HG02884 (cell line): ENCODE measurements at regions not wholly inside any gene's neighbourhood (a gene's known extent, or its start where the extent isn't known, plus 50 kb on each side); places are given as distances from the start of the nearest gene placed in this dataset.

Experiments used
- ATAC-seq: cut with Tn5 transposase; IDR thresholded peaks from one replicate; pipeline ENCODE4 v1.9.1; 2021; ENCODE audit warnings: mild to moderate bottlenecking, moderate library complexity; ENCODE audit not compliant: unreplicated experiment

DNA sequence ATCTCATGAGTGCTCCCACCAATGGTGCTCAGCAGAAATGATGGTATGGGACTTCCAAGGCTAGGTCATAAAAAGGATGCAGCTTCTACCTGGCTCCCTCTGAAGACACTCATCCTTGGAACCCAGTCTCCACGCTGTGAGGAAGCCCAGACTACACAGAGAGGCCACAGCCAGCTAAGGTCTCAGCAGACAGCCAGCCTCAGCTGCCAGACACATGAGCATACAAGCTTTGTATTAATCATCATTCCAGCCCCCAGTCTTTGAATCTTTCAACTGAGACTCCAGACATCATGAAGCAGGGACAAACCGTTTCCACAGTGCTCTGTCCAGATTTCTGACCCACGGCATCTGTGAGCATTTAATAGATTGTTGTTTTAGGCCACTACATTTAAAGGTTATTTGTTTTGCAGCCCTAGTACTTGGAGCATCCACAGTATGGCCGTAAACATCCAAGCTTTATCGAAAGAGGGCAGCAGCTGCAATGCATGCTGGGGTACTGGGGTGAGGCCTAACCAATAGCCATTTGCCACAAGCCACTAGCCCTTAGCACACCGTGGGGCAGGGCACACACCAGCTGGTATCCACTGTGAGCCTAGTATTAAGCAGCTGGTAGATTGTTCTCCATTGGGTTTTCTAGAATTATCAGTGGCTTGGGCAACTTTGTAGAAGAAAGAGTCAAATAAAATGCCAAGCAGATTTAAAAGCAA, 449.1 kb downstream of the BCOR start:
- no peak for ATAC-seq

DNA sequence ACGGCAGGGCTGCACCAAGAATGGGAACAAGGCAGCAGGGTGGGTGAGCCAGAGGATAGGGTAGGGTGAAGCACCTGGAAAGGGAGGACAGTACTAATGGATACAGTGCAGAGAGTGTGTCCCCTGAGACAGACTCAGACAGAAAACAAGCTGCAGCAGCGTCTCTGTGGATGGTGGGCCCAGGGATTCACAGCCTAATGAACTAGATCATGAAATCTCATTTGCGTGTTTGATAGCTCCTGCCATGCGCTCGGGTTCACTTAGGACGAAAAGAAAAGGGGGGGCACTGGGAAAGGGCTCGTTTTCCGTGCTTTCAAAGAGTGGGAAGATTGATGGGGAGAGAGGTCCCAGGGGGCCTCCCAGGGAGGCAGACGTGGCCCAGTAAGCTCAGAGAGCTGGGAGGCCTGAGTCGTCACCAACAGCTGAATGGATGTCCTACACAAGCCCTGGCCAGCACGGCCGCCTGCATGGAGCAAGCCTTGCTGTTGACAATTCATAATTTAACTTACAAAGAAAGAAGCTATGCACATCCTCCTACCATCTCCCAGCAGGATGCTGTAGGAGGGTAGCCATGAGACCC, 446.9 kb downstream of the BCOR start:
- no peak for ATAC-seq

DNA sequence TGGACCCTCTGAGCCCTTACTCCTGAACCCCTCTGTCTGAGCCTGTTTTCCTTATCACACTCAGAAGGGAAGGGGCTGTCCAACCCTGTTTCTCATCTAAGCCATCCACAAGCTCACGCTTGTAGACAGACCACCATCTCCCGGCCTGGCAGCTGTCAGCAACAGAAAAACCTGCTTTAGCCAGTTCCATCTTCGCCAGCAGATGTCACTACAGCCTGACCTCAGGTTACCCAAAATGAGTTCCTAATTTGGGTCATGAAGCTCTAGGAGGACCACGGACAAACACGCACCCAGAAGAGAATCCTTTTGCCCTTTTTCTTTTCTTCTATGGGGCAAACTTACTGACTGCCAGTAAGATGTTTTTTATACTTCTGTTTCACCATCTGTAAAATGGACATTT, 445.4 kb downstream of the BCOR start:
- no peak for ATAC-seq

DNA sequence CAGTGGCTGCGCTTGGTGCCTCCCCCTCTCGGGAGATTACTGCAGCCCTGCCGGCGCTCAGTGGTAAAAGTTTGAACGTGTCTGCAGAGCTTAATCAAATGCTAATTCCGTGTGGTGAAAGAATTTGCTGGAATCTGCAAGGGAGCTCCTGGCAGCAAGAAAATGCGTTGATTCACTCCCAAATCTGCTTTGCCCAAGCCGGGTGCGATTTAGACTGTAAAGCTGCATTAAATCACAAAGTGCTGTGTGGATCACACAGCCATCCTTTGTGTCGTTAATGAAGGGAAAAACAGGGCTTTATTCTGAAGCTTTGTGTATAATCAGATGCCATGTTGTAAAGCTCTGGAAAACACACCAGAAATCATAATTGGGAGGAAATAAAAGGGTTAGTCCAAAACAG, 444.1 kb downstream of the BCOR start:
- no peak for ATAC-seq

DNA sequence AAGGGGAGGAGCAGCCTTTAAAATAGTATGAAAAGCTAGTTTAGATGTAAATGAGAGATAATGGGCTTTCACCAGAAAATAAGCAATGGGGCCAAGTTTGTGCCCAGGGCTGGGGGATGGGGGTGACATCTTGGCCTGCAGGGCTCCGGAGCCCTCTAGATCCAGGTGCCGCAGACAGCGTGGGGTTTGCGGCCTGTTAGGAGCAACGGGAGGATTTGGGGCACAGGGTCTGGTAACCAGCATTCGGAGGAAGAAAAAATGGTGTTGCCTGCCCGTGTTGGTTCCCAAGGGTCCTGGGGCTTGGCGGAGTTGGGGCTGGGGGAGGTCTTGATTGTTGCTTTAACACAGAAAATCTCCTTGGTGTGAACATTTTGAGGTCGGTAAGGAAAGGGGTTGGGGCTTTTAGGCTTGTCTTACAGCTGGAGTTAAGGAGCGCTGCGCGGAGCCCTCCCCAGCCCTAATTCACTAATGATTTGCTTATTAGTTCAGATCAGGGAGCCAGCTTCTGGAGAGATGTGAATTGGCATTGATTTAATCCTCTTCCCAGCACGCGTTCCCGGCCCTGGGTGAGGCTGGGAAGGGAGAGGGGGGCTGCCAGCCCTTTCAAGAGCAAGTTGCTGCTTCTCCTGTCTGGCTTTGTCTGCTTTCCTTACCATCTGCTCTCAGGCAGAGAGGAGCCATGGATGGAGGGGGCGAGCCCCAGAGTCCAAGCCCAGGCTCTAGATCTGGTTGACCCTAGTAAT, 443.4 kb downstream of the BCOR start:
- no peak for ATAC-seq

DNA sequence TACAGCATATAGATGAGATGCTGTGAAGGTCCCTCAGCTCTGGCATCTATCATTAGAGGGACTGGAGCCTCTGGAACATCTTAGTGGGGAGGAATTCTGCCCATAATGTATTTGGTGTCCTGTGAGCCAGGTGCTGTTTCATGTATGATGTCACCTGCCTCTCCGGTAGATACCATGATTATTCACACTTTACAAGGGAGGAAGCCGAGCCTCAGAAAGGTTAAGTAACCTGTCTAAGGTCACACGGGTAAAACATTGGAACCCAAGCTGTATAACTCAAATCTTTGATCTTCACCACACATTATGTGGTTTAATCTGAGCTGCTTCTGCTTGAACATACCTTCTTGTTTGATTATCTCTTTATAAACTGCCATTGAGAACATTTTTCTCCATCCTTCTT, 442.8 kb downstream of the BCOR start:
- ATAC-seq = no peak

DNA sequence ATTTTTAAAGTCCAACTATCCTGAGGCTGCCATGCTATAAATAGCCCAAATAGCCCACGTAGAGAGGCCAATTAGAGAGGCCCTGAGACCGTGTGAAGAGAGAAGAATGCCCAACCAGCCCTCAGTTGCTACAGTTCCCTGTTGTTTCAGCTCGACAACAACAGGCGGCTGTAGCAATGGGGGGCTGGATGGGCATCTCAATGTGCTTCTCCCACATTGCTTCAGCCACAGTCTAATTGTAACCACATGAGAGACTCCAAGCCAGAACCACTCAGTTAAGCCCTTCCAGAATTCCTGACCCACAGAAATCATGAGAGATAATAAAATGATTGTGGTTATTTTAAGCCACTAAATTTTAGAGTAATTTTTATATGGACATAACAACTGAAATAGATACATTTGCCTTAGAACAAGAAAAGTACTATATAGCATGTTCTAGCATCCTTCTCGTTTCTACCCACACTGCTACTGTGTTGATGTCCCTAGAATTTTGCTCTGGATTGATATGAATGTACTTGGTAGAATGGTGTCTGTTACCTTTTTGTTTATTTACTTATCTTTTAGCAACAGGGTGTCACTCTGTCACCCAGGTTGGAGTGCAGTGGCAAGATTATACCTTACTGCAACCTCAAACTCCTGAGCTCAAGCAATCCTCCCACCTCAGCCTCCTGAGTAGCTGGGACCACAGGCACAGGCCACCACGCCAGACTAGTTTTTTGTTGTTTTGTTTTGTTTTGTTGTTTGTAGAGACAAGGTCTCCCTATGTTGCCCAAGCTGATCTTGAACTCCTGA, 436.4 kb downstream of the BCOR start:
- ATAC-seq = no peak

DNA sequence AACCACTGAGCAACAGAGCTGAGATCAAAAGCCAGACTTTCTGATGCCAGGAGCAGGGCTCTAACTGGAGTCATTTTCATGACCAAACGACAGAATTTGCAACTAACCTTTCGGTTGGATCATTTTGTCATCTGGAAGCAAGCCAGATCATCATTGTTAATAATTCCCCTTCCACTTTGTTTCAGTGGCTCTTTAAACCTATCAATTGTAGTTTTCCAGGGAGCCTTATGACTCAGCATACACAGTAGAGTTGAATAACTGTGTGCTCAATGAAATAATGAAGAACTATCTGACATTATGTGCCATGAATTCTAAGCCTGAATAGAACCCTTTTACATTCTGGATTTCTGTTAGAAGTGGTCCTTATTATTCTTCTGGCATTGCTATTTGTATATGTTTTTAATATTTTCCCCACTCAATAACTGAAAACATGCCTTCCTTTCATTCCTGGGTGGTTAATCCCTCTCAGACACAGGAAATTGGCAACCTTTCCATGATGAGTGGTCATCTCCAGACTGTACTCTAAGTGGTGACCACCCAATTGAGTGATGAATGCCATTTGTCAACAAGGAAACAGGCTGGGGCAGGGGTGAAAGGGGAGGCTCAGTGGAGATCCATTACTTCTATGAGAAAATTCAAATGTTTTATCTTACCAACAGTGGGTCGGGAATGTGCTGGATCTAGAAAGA, 431.8 kb downstream of the BCOR start:
- ATAC-seq = no peak

DNA sequence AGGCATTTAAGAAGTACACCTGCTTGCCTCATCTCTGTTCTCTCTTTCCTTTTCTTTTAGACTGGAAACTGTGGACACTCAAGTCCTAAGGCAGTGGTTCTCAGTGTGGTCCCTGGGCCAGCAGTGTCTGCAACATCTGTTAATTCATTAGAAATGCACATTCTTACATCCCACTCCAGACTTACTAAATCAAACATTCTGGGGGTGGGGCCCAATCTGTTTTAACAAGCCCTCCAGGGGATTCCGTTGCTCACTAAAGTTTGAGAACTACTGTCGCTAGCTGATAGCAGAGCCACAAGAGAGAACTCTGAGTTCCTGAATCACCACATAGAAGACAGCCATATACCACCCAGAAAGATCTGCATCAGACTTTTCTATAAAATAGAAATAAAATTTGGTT, 430.6 kb downstream of the BCOR start:
- ATAC-seq = no peak

DNA sequence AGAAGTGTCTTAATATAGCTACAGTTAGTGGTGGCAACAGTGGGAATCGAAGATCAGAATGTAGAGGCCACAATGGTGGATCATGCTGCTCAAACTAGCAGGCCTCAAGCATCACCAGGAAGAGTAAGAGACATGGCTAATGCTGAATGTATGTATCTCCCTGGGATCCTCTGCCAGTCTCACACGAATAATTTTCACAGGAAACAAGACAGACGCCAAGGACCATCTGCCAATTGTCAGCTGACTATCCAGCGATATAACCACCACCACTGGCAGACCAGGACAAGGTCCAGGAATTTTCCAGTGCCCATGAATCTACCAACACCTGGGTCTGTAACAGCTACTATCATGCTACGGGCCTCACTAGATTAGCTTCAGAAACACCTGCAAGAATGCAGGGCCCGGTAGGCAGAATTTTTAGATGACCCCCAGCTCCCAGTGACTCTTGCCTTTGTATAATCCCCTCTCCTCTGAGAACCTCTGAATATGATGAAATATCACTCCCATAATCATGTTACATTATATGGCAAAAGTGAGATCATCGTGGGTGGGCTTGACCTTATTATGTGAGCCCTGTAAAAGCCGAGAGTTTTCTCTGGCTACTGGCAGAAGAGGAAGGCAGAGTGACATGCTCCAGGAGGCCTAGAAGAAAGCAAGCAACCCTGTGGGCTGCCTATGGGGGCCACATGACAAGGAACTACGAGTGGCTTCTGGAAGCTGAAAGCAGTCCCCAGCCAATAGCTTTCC, 429.8 kb downstream of the BCOR start:
- ATAC-seq = no peak

DNA sequence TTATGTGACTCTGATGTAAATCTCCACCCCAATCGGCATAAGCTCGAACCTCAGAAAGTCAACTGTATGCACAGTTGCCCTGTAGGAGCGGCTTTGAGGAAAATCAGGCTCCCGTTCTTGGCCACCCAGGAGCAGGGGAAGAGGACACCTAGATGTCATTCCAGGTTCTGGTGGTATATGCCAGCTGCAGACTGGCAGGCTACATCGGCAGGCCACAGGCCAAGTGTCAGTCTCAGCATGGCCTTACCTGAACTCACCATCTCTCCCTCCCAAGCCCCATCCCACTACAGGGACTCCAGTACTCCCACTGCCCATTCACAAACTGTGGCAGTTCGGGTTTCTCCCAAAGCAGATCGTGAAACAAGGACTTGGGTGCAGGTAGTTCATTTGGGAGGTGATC, 428.1 kb downstream of the BCOR start:
- ATAC-seq = no peak

DNA sequence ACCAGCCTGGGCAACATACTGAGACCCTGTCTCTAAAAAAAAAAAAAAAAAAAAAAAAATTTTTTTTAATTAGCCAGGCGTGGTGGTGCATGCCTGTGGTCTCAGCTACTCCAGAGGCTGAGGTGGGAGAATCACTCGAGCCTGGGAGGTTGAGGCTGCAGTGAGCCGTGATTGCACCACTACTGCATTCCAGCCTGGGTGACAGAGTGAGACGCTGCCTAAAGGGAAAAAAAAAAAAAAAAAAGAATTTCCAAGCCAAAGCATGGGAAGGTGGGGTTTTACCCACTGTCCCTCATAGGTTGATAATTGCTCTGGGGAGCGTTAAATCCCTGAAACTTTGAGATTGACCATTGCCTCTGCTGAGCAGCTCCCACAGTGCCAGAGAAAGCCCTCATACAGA, 427.5 kb downstream of the BCOR start:
- ATAC-seq = no peak

DNA sequence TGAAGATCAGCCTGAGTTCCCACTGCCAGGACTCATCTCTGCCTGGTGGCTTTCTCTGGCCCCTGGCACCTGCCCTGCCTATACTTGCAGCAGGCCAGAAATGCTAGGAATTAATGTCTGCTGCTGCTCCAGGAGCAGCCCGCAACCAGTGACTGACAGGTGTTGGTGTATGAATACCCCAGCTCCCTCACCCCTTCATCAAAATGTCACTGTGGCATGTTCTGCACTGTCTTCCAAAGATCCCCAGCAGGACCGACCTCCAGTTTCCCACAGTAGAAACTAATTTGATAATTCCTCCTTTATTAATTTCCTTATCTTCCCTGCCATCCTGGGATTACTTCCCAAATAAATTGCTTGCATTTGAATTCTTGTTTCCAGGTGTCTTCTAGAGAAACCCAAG, 425.4 kb downstream of the BCOR start:
- no peak for ATAC-seq

DNA sequence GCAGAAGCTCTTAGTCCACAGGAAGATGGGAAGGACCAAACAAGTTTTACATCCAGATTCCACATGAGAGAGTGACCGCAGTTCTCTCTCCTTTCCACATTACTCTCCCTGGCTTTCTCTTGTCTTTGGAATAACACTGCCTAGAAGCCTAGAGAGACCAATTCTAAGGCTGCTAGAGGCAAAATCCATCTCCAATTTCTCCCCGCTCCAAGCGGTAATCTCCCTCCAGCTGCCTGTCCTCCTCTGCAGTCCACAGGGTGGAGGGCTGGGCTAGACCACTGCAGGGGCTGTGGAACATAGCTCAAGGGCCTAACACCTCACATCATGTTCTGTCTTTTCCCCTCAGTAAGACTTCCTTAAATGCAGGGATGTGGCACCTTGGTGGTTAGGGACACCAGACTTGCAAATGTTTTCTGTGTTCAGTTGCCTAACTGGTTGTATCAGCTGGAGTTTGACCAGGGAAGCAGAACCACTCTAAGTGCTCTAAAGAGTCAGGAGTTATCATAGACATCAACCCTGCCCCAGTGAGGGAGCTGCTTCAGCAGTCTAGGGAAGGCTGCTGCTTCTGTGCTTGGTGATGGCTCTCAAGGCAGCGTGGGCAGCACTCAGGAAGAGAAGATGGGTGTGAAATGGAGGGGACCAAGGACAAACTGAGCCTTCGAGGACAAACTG, 423.1 kb downstream of the BCOR start:
- no peak for ATAC-seq

DNA sequence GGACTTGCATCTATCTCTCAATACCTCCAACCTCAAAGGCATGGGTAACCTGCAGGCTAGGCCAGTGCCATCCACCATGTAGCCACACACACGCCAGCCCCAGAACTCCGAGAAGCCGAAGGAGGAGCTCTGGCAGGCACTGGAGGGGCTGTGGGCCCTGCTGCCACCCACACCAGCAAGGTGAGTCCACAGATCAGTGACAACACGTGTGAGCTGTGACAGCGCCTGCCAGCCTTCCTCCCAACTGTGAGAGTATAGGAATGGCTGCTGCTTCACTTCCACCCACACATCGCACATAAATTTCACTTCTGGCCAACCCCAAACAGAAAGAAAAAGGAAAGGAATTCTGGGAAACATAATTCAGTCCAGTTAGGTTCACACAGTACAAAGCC, 422.6 kb downstream of the BCOR start:
- ATAC-seq = no peak

DNA sequence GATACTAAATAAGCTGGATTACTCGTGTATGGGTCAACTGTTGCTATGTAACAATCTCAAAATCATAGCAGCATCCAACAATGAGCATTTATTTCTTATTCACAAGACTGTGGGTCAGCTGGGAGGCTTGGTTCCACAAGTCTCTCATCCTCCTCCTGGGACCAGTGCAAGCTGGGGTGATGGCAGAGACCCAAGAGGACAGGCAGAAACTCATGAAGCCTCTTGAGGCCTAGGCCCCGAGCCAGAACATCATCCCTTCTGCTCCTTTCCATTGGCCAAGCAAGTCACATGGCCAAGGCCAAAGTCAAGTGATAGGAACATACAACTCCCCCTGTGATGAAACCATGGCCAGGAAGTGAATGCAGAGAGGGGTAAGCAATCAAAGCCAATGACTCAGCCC, 422.1 kb downstream of the BCOR start:
- no peak for ATAC-seq

DNA sequence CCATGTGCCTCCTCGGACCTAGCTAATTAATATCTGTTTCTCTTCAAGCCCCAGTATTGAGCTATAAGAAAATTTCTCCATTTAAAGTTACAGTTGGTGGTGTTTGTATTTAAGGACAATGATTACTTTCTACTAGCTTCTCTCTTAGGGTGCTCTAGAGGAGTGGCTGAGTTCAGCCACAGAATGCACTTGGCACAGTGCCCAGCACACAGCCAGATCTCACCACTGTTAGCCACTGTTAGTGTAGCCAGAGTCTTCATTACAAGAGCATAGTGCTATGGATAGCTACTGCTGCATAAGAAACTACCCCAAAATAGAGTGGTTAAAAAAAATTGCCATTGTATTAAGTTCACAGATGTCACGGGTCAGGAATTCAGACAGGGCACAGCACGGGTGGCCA, 421.3 kb downstream of the BCOR start:
- no peak for ATAC-seq

DNA sequence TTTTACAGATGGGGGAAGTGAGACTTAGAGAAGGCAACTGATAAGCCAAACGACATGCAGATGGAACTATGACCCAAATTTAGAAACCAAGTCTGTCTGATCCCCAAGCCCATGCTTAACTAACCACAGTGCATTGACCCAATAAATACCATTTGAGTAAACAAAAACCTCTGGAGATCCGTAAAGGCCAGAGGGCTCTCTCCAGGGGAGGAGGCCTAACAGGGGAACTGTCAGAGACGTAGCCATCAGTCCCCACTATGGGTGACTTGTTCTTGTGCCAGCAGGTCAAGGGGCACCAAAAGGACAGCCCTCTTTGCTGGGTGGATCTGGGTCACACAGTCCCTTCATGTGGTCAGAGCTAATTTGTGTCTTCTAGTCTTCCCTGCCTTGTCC, 420.2 kb downstream of the BCOR start:
- ATAC-seq = no peak

DNA sequence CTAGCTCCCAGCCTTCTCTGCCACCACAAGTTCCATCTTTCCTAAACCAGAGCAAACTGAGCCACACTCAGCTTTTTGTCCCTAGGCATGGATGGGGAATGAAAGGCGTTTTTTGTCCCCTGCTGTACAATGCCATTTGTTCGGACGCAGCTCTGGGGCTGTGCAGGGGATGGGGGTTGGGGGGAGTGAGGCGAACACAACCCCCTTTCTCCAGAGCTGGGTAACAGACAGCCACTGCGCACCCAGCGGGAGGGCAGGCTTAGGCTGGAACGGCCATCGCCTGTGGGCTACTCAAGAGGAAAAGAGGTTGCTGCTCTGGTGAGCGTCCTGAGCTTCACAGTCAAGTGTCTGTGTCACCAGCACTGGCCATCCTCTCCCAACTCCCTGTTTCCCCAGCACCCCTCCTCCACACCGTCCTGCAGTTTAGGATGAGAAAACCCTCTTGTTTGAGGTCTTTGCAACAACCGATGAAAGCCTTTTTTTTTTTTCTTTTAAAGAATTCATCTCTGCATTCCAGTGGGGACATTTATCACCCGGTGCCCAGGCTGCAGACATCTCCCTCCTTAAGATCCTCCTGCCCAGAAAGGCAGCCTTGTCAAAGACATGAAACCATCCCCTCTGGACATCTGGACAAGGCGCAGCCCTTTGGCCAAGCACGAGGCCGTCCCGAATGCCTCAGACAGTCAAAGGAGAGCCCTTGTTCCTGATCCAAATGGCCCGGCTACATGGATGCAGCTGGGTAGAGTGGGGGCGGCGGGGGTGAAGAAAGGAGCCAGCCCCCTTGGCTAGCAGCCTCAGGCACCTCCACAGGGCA, 419.6 kb downstream of the BCOR start:
- no peak for ATAC-seq
